Common myeloid progenitor, CD34-positive (primary cell): ENCODE measurements at regions not wholly inside any gene's neighbourhood (a gene's known extent, or its start where the extent isn't known, plus 50 kb on each side); places are given as distances from the start of the nearest gene placed in this dataset.
A peak's percentile ranks its signal among the peaks of the same experiment; 100 is the strongest.
"Not testable (repeated sequence)": the region's sequence is repeated elsewhere in the genome, so short reads cannot be mapped to it uniquely, and the experiment has no call there.

ENCODE experiments used
- CTCF ChIA-PET: fragments of 350-600 bp; sonication (Branson Sonifier 250); formaldehyde crosslinking; loops from one replicate; lab custom pipeline; 2021; ENCODE audit warnings: antibody characterized with exemption; lab: Charles Lee
- POLR2A ChIA-PET: fragments of 350-600 bp; sonication (Branson Sonifier 250); formaldehyde crosslinking; loops from one replicate; lab custom pipeline; 2021; ENCODE audit warnings: antibody characterized with exemption; lab: Charles Lee
- DNase-seq, 3 donors: peaks; one replicate each; pipeline versions ENCODE4 v3.0.0 to v3.0.0-alpha.2; 2013
- H3K27ac ChIP-seq, 2 experiments: 1 replicate in 1 of 2; 2 replicates in 1 of 2; pipeline ENCODE4 v1.7.0; 2013; ENCODE audit warnings: inconsistent platforms in 2 of 2, low read length in 2 of 2, mild to moderate bottlenecking in 2 of 2, low read depth in 1 of 2, moderate library complexity in 1 of 2; ENCODE audit not compliant: severe bottlenecking in 2 of 2, insufficient read depth in 1 of 2, poor library complexity in 1 of 2
- H3K27me3 ChIP-seq, 5 experiments: replicated peaks in 2 of 5; 1 replicate in 3 of 5; 2 replicates in 2 of 5; pipeline versions ENCODE4 v1.6.1 to v1.7.0; 2013; ENCODE audit warnings: low read length in 4 of 5, mild to moderate bottlenecking in 2 of 5, moderate library complexity in 2 of 5, inconsistent platforms in 1 of 5; ENCODE audit not compliant: insufficient read depth in 5 of 5, control insufficient read depth in 4 of 5
- H3K36me3 ChIP-seq, 4 experiments: 1 replicate in 2 of 4; 2 replicates in 2 of 4; pipeline versions ENCODE4 v1.6.1 to v1.7.0; 2013; ENCODE audit warnings: low read length in 3 of 4, control low read depth in 1 of 4, mild to moderate bottlenecking in 1 of 4; ENCODE audit not compliant: control insufficient read depth in 4 of 4, insufficient read depth in 4 of 4
- H3K4me1 ChIP-seq, 4 experiments: 1 replicate in 3 of 4; 2 replicates in 1 of 4; pipeline versions ENCODE4 v1.6.1 to v1.7.1; 2013; ENCODE audit warnings: low read length in 3 of 4, mild to moderate bottlenecking in 3 of 4, control low read depth in 1 of 4, inconsistent platforms in 1 of 4, moderate library complexity in 1 of 4; ENCODE audit not compliant: control insufficient read depth in 4 of 4, insufficient read depth in 4 of 4; ENCODE audit errors: control extremely low read depth in 1 of 4
- H3K4me3 ChIP-seq, 7 experiments: 1 replicate in 4 of 7; 2 replicates in 3 of 7; pipeline versions ENCODE4 v1.5.1 to v1.7.0; 2013; ENCODE audit warnings: mild to moderate bottlenecking in 7 of 7, low read length in 6 of 7, moderate library complexity in 6 of 7, inconsistent platforms in 2 of 7, low read depth in 2 of 7, control low read depth in 1 of 7; ENCODE audit not compliant: insufficient read depth in 4 of 7, control insufficient read depth in 1 of 7; ENCODE audit errors: extremely low read depth in 1 of 7
- H3K9me3 ChIP-seq, 5 experiments: 1 replicate in 4 of 5; 2 replicates in 1 of 5; pipeline versions ENCODE4 v1.6.1 to v1.7.1; 2013; ENCODE audit warnings: low read length in 4 of 5, mild to moderate bottlenecking in 2 of 5, inconsistent platforms in 1 of 5, low read depth in 1 of 5, moderate library complexity in 1 of 5; ENCODE audit not compliant: control insufficient read depth in 4 of 5, insufficient read depth in 2 of 5; ENCODE audit errors: control extremely low read depth in 1 of 5
- WGBS: methylation state at CpG from one replicate; pipeline ENCODE4 v1.1.5; 2013; ENCODE audit not compliant: insufficient coverage; 5-methylcytosine and 5-hydroxymethylcytosine counted together

DNA sequence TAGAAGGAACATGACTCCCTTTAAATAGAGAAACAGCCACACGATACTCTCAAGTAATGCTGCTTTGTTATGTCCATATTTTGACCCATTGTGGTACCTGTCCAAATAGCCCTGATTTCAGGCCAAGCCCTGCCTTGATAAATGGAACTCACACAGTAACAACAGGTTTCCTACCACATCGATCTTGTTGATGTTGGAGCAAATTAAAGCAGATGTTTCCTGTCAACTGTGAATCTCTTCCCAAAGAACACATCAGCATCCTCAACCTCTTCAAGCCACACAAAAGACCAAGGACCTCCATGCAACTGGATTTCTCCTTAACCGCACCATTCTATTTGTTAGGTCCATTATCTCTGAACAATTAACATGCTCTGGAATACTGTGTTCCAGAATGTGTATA lies 109.5 kb downstream of the FOXD4L6 start:
- POLR2A ChIA-PET, H3K27me3 ChIP-seq, H3K36me3 ChIP-seq, H3K27ac ChIP-seq, H3K4me3 ChIP-seq, H3K4me1 ChIP-seq, DNase-seq, CTCF ChIA-PET, H3K9me3 ChIP-seq: not testable (repeated sequence)
- no CpG with 5 or more reads among the region's 3 CpGs for WGBS

DNA sequence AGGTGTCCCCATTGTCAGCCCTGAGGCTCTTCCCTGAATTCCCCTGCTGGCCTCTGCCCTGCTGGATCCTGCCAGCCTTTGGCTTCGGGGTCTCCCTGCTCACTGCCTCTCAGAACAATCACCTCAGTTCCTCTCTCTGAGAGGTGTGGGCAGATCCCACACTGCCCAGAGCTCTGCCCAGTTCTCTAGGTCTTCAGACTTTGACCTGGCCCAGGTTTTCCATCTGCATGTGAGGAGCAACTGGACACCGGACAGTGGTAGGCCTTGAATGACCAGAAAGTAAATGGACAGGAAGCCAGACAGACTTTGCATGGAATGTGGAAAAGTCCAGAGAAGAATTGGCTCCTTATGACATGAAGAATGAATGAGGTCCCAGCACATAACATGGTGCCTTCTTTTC lies 111.8 kb downstream of the FOXD4L6 start:
- WGBS: no CpG with 5 or more reads among the region's 2 CpGs
- CTCF ChIA-PET, H3K27me3 ChIP-seq, DNase-seq, H3K36me3 ChIP-seq, H3K9me3 ChIP-seq, H3K27ac ChIP-seq, POLR2A ChIA-PET, H3K4me1 ChIP-seq, H3K4me3 ChIP-seq: not testable (repeated sequence)

- H3K27me3 ChIP-seq, H3K9me3 ChIP-seq, DNase-seq, H3K4me1 ChIP-seq, H3K4me3 ChIP-seq, H3K36me3 ChIP-seq, POLR2A ChIA-PET, H3K27ac ChIP-seq: not testable (repeated sequence)
- WGBS: 90% methylated on average over 2 of the region's 8 CpGs
- CTCF ChIA-PET: interaction anchor here (1.2 kb wide), 1 partner anchor 8 kb away, joined by 3 read pairs; no protein-coding TSS in a partner anchor
Observed at GRCh38 chr9:40999952-41000700, 128.4 kb downstream of the FOXD4L6 start.

GRCh38 chr9:40995490-40995889 lies 133.0 kb downstream of the FOXD4L6 start:
- H3K9me3 ChIP-seq, H3K27ac ChIP-seq, H3K36me3 ChIP-seq, DNase-seq, H3K4me3 ChIP-seq, CTCF ChIA-PET, H3K27me3 ChIP-seq, POLR2A ChIA-PET: not testable (repeated sequence)
- 81% methylated on average over 3 of the region's 4 CpGs for WGBS
- H3K4me1 ChIP-seq: peaks cover 2 to 22% (median 11%) of the 10 kb centered on the region in 4 experiments

GRCh38 chr9:40993842-40994241 lies 134.6 kb downstream of the FOXD4L6 start:
- H3K9me3 ChIP-seq, CTCF ChIA-PET, H3K36me3 ChIP-seq, H3K27ac ChIP-seq, H3K27me3 ChIP-seq, POLR2A ChIA-PET: not testable (repeated sequence)
- Histone ChIP-seq H3K4me3 (peak overlapping the region in 1 of 7 experiments; percentile 95), H3K4me1 (peaks cover 2 to 22% (median 11%) of the 10 kb centered on the region in 4 experiments)
- peak in 2 of 3 donors; percentile 28 to 40 for DNase-seq
- 100% methylated on average over 1 of the region's 2 CpGs for WGBS

- H3K27ac ChIP-seq, H3K27me3 ChIP-seq, CTCF ChIA-PET, H3K9me3 ChIP-seq, H3K36me3 ChIP-seq, POLR2A ChIA-PET, DNase-seq: not testable (repeated sequence)
- peaks cover 2 to 22% (median 11%) of the 10 kb centered on the region in 4 experiments for H3K4me1 ChIP-seq
- peak overlapping the region in 2 of 7 experiments; percentile 36 to 95 for H3K4me3 ChIP-seq
- WGBS: no CpG with 5 or more reads among the region's 4 CpGs
Observed at GRCh38 chr9:40993375-40993774, 135.1 kb downstream of the FOXD4L6 start.

GRCh38 chr9:40992472-40992821 lies 136.0 kb downstream of the FOXD4L6 start:
- H3K36me3 ChIP-seq, H3K9me3 ChIP-seq, CTCF ChIA-PET, POLR2A ChIA-PET, H3K27me3 ChIP-seq: not testable (repeated sequence)
- peak in 1 of 3 donors; percentile 62 for DNase-seq
- H3K4me1 ChIP-seq: peaks cover 2 to 22% (median 11%) of the 10 kb centered on the region in 4 experiments
- peak overlapping the region; percentile 78 to 91 for H3K27ac ChIP-seq
- H3K4me3 ChIP-seq: peak overlapping the region; percentile 85 to 95 (median 90)
- WGBS: 20% methylated on average over 19 of the region's 25 CpGs
